GM20000 (cell line): ENCODE measurements at regions not wholly inside any gene's neighbourhood (a gene's known extent, or its start where the extent isn't known, plus 50 kb on each side); places are given as distances from the start of the nearest gene placed in this dataset.
"Not testable (repeated sequence)": the region's sequence is repeated elsewhere in the genome, so short reads cannot be mapped to it uniquely, and the experiment has no call there.

Source experiments
- DNase-seq: peaks from one replicate; pipeline ENCODE4 v3.0.0; 2012; ENCODE audit warnings: low spot score
- CTCF ChIP-seq: IDR thresholded peaks from 2 replicates; pipeline ENCODE4 v1.5.1; 2012; ENCODE audit warnings: mild to moderate bottlenecking, control low read depth; ENCODE audit errors: extremely low read depth, missing control alignments

- no peak for TF ChIP-seq CTCF
- no peak for DNase-seq
Measured at GRCh38 chr7:115178835-115179234, 256.9 kb downstream of the MDFIC start.

GRCh38 chr7:115177823-115178222 lies 255.9 kb downstream of the MDFIC start:
- no peak for DNase-seq
- no peak for TF ChIP-seq CTCF

- TF ChIP-seq CTCF: no peak
- no peak for DNase-seq
Measured at GRCh38 chr7:115177103-115177502, 255.2 kb downstream of the MDFIC start.

GRCh38 chr7:115172397-115172796 lies 250.5 kb downstream of the MDFIC start:
- DNase-seq: not testable (repeated sequence)

- no peak for TF ChIP-seq CTCF
- no peak for DNase-seq
Measured at GRCh38 chr7:115153769-115154477, 232.0 kb downstream of the MDFIC start.

- DNase-seq: no peak
- TF ChIP-seq CTCF: no peak
Measured at GRCh38 chr7:115153176-115153575, 231.3 kb downstream of the MDFIC start.

- TF ChIP-seq CTCF: no peak
- DNase-seq: no peak
Measured at GRCh38 chr7:115146148-115146547, 224.3 kb downstream of the MDFIC start.

GRCh38 chr7:115145512-115145911 lies 223.6 kb downstream of the MDFIC start:
- TF ChIP-seq CTCF: no peak
- DNase-seq: no peak
